ENCODE measurements at regions not wholly inside any gene's neighbourhood (a gene's known extent, or its start where the extent isn't known, plus 50 kb on each side); places are given as distances from the start of the nearest gene placed in this dataset.

GRCh38 chr1:78715181-78715661, 65.6 kb downstream of the IFI44 start:
- H3K27me3 ChIP-seq (replicated peaks; ENCODE audit: control insufficient read depth, insufficient read depth, low read length), result no peaks in the 10 kb centered on the region
- no peak overlapping the region for H3K4me3 ChIP-seq (ENCODE audit: low read length)
- H3K36me3 ChIP-seq (ENCODE audit: control insufficient read depth, insufficient read depth, low read length, severe bottlenecking), result no peaks in the 10 kb centered on the region

DNA sequence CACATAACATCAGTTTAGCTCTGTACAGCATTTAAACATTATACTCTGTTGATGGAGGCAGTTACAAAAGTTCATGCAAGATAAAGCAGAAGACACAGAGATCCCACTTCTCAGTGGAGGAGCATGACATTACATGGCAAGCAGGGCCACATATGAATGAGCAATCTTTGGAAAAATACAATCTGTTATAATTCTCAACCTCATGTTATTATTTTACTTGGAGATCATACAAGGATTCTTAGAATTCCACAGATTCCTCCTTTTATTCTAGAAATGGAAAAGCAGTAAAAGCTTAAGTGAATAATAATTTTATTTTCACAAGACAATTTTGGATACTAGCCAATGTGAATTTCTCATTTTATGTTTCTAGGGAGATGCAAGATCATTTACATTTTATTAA, 66.6 kb downstream of the IFI44 start:
- Histone ChIP-seq H3K4me3 (ENCODE audit: low read length) (no peak overlapping the region), H3K27me3 (replicated peaks; ENCODE audit: control insufficient read depth, insufficient read depth, low read length) (no peaks in the 10 kb centered on the region), H3K36me3 (ENCODE audit: control insufficient read depth, insufficient read depth, low read length, severe bottlenecking) (no peaks in the 10 kb centered on the region), H3K4me1 (ENCODE audit: control insufficient read depth, insufficient read depth, low read length) (peaks cover 19% of the 10 kb centered on the region), H3K9me3 (ENCODE audit: control insufficient read depth, low read length) (no peaks in the 10 kb centered on the region), H3K9ac (ENCODE audit: low read length) (no peak overlapping the region)
- peak; percentile 62 for DNase-seq (ENCODE audit: low read depth)

More at GRCh38 chr1:78715181-78715661, 65.6 kb downstream of the IFI44 start:
- peak; percentile 65 for DNase-seq (ENCODE audit: low read depth)
- Histone ChIP-seq H3K9ac (ENCODE audit: low read length) (no peak overlapping the region), H3K4me1 (ENCODE audit: control insufficient read depth, insufficient read depth, low read length) (peaks cover 19% of the 10 kb centered on the region), H3K9me3 (ENCODE audit: control insufficient read depth, low read length) (no peaks in the 10 kb centered on the region)

DNA sequence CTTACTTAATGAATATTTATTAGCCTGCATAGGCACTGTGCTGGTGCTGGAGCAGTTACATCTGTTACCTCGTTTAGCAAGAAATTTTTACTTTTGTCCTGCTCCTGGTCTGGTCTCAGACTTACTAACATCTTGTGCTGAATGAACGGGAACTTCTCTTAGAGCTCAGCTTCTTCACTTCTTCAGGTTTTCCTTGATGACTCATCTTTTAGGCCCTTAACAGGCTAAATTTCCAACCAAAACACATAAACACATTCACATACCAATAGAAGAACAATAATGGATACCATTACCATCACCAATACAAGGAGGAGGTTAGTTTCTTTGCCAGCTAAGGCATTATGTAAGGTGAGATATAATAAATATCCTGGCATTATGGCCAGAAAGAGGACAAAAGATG, 68.9 kb downstream of the IFI44 start:
- Histone ChIP-seq H3K27me3 (replicated peaks; ENCODE audit: control insufficient read depth, insufficient read depth, low read length) (no peaks in the 10 kb centered on the region), H3K4me1 (ENCODE audit: control insufficient read depth, insufficient read depth, low read length) (peaks cover 19% of the 10 kb centered on the region), H3K9ac (ENCODE audit: low read length) (no peak overlapping the region), H3K9me3 (ENCODE audit: control insufficient read depth, low read length) (no peaks in the 10 kb centered on the region), H3K4me3 (ENCODE audit: low read length) (no peak overlapping the region), H3K36me3 (ENCODE audit: control insufficient read depth, insufficient read depth, low read length, severe bottlenecking) (no peaks in the 10 kb centered on the region)
- peak; percentile 5 for DNase-seq (ENCODE audit: low read depth)

GRCh38 chr1:78721136-78721535, 71.5 kb downstream of the IFI44 start:
- Histone ChIP-seq H3K4me1 (ENCODE audit: control insufficient read depth, insufficient read depth, low read length) (peaks cover 4% of the 10 kb centered on the region), H3K9ac (ENCODE audit: low read length) (no peak overlapping the region), H3K27me3 (replicated peaks; ENCODE audit: control insufficient read depth, insufficient read depth, low read length) (no peaks in the 10 kb centered on the region), H3K4me3 (ENCODE audit: low read length) (no peak overlapping the region), H3K9me3 (ENCODE audit: control insufficient read depth, low read length) (no peaks in the 10 kb centered on the region), H3K36me3 (ENCODE audit: control insufficient read depth, insufficient read depth, low read length, severe bottlenecking) (no peaks in the 10 kb centered on the region)
- DNase-seq (ENCODE audit: low read depth), result no peak

- Histone ChIP-seq H3K36me3 (ENCODE audit: control insufficient read depth, insufficient read depth, low read length, severe bottlenecking) (no peaks in the 10 kb centered on the region), H3K4me3 (ENCODE audit: low read length) (no peak overlapping the region), H3K27me3 (replicated peaks; ENCODE audit: control insufficient read depth, insufficient read depth, low read length) (no peaks in the 10 kb centered on the region), H3K4me1 (ENCODE audit: control insufficient read depth, insufficient read depth, low read length) (no peaks in the 10 kb centered on the region), H3K9me3 (ENCODE audit: control insufficient read depth, low read length) (no peaks in the 10 kb centered on the region), H3K9ac (ENCODE audit: low read length) (no peak overlapping the region)
- peak; percentile 34 for DNase-seq (ENCODE audit: low read depth)
These were observed 72.5 kb downstream of the IFI44 start for GRCh38 chr1:78722105-78722504.

DNA sequence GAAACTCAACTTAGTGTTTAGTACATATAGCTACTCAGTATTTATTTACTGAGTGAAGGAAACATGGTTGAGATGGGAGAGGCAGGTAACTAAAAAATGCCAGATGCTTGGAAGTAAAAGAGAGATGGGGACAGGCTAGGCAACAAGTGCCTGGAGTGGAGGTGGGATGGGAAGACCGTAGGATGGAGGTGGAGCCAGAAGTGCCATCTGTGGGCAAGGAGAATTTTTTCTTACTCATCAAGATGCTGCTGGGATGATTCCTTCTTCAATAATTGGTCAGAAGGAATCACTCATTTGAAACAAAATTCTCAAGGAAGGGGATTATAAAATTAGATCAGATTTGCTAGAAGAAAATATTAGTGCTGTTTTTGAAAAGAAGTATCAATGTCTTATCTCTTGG, 72.9 kb downstream of the IFI44 start:
- DNase-seq (ENCODE audit: low read depth), result peak; percentile 38
- H3K4me1 ChIP-seq (ENCODE audit: control insufficient read depth, insufficient read depth, low read length), result no peaks in the 10 kb centered on the region
- no peaks in the 10 kb centered on the region for H3K9me3 ChIP-seq (ENCODE audit: control insufficient read depth, low read length)
- no peak overlapping the region for H3K9ac ChIP-seq (ENCODE audit: low read length)
- H3K36me3 ChIP-seq (ENCODE audit: control insufficient read depth, insufficient read depth, low read length, severe bottlenecking), result no peaks in the 10 kb centered on the region
- H3K27me3 ChIP-seq (replicated peaks; ENCODE audit: control insufficient read depth, insufficient read depth, low read length), result no peaks in the 10 kb centered on the region
- no peak overlapping the region for H3K4me3 ChIP-seq (ENCODE audit: low read length)

DNA sequence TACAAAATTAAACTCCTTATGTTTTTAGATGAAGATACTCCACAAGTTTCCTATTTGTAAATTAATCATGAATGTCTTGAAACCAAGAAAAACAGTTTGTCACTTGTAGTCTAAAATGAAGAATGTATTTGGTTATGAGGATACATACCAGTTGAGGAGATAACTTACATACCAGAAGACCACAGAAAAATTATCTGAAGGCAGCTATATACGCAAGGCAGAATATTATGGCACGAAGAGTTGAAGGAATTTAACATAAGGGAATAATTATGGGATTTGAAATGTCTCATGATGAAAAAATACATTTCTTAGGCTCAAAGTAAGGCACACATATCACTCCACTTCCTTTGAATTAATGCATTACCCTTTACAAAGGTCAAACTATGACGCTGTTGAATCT, 73.3 kb downstream of the IFI44 start:
- Histone ChIP-seq H3K36me3 (ENCODE audit: control insufficient read depth, insufficient read depth, low read length, severe bottlenecking) (no peaks in the 10 kb centered on the region), H3K4me3 (ENCODE audit: low read length) (no peak overlapping the region), H3K4me1 (ENCODE audit: control insufficient read depth, insufficient read depth, low read length) (no peaks in the 10 kb centered on the region), H3K9ac (ENCODE audit: low read length) (no peak overlapping the region), H3K9me3 (ENCODE audit: control insufficient read depth, low read length) (no peaks in the 10 kb centered on the region), H3K27me3 (replicated peaks; ENCODE audit: control insufficient read depth, insufficient read depth, low read length) (no peaks in the 10 kb centered on the region)
- DNase-seq (ENCODE audit: low read depth), result peak; percentile 85

DNA sequence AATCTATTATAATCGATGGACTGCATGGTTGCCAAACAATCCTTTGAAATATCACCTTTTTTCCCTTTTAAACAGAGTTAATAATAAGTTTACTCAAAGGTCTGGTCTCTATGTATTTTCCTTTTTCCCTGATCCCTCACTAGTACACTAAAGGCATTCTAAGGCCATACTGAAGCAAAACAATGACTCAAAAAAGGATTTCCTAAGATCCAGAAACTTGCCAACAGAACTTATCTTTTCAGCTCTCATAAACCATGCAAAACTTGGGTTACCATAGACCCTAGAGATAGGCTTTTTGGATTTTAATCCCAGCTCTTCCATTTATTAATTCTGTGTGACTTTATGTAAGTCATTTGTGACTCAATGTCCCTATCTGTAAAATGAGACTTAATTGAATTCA, 77.1 kb downstream of the IFI44 start:
- H3K27me3 ChIP-seq (replicated peaks; ENCODE audit: control insufficient read depth, insufficient read depth, low read length), result no peaks in the 10 kb centered on the region
- H3K9ac ChIP-seq (ENCODE audit: low read length), result no peak overlapping the region
- H3K4me1 ChIP-seq (ENCODE audit: control insufficient read depth, insufficient read depth, low read length), result no peaks in the 10 kb centered on the region
- H3K9me3 ChIP-seq (ENCODE audit: control insufficient read depth, low read length), result no peaks in the 10 kb centered on the region
- H3K36me3 ChIP-seq (ENCODE audit: control insufficient read depth, insufficient read depth, low read length, severe bottlenecking), result no peaks in the 10 kb centered on the region
- peak; percentile 66 for DNase-seq (ENCODE audit: low read depth)
- no peak overlapping the region for H3K4me3 ChIP-seq (ENCODE audit: low read length)

GRCh38 chr1:78728359-78728758, 78.7 kb downstream of the IFI44 start:
- Histone ChIP-seq H3K4me1 (ENCODE audit: control insufficient read depth, insufficient read depth, low read length) (no peaks in the 10 kb centered on the region), H3K9ac (ENCODE audit: low read length) (no peak overlapping the region), H3K36me3 (ENCODE audit: control insufficient read depth, insufficient read depth, low read length, severe bottlenecking) (no peaks in the 10 kb centered on the region), H3K27me3 (replicated peaks; ENCODE audit: control insufficient read depth, insufficient read depth, low read length) (no peaks in the 10 kb centered on the region), H3K4me3 (ENCODE audit: low read length) (no peak overlapping the region), H3K9me3 (ENCODE audit: control insufficient read depth, low read length) (no peaks in the 10 kb centered on the region)
- DNase-seq (ENCODE audit: low read depth), result no peak

DNA sequence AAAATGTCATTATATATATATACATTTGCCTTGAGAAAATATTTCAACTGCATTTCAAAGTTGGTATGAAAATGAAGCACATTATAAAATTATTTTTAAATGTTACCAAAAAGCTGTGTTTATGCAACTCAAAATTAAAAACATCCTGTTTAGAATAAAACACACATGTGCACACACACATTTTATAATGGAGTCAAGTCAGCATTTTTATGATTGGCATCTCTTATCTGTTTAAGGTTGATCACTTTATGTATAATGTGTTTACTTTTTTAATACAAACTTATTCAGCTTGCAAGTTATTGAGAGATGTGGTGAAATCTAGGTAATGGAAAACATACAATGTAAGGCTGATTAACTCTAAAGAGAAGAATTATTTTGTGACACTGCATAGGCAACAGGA, 80.4 kb downstream of the IFI44 start:
- Histone ChIP-seq H3K4me1 (ENCODE audit: control insufficient read depth, insufficient read depth, low read length) (no peaks in the 10 kb centered on the region), H3K4me3 (ENCODE audit: low read length) (no peak overlapping the region), H3K36me3 (ENCODE audit: control insufficient read depth, insufficient read depth, low read length, severe bottlenecking) (no peaks in the 10 kb centered on the region), H3K9me3 (ENCODE audit: control insufficient read depth, low read length) (no peaks in the 10 kb centered on the region), H3K9ac (ENCODE audit: low read length) (no peak overlapping the region), H3K27me3 (replicated peaks; ENCODE audit: control insufficient read depth, insufficient read depth, low read length) (no peaks in the 10 kb centered on the region)
- no peak for DNase-seq (ENCODE audit: low read depth)

- Histone ChIP-seq H3K36me3 (ENCODE audit: control insufficient read depth, insufficient read depth, low read length, severe bottlenecking) (no peaks in the 10 kb centered on the region), H3K9me3 (ENCODE audit: control insufficient read depth, low read length) (no peaks in the 10 kb centered on the region), H3K27me3 (replicated peaks; ENCODE audit: control insufficient read depth, insufficient read depth, low read length) (no peaks in the 10 kb centered on the region), H3K4me1 (ENCODE audit: control insufficient read depth, insufficient read depth, low read length) (no peaks in the 10 kb centered on the region), H3K9ac (ENCODE audit: low read length) (no peak overlapping the region), H3K4me3 (ENCODE audit: low read length) (no peak overlapping the region)
- DNase-seq (ENCODE audit: low read depth), result no peak
These were observed 82.0 kb downstream of the IFI44 start for GRCh38 chr1:78731674-78732073.

DNA sequence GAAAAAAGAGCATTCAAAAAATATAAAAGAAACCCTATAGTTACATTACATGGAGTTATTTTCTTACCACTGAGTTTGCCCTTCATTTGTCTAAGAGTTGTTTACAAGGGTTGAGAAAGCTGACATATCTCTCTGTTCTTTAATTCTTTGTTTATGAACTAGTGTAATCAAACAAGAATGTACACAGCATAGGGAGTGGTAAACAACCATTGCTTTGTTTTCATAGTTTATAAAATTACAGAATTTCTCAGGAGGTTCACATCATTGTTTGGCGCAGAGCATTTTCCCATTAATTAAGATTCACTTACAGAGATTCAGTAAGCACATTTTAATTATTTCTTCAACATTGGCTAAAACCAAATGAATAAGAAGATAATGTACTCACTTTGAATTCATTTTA, 87.6 kb downstream of the IFI44 start:
- Histone ChIP-seq H3K9me3 (ENCODE audit: control insufficient read depth, low read length) (no peaks in the 10 kb centered on the region), H3K4me1 (ENCODE audit: control insufficient read depth, insufficient read depth, low read length) (no peaks in the 10 kb centered on the region), H3K9ac (ENCODE audit: low read length) (no peak overlapping the region), H3K27me3 (replicated peaks; ENCODE audit: control insufficient read depth, insufficient read depth, low read length) (no peaks in the 10 kb centered on the region), H3K4me3 (ENCODE audit: low read length) (no peak overlapping the region), H3K36me3 (ENCODE audit: control insufficient read depth, insufficient read depth, low read length, severe bottlenecking) (no peaks in the 10 kb centered on the region)
- DNase-seq (ENCODE audit: low read depth), result no peak
